Ovary (tissue), 7 donors: ENCODE measurements at regions not wholly inside any gene's neighbourhood (a gene's known extent, or its start where the extent isn't known, plus 50 kb on each side); places are given as distances from the start of the nearest gene placed in this dataset.
"Not testable (repeated sequence)": the region's sequence is repeated elsewhere in the genome, so short reads cannot be mapped to it uniquely, and the experiment has no call there.

Source experiments
- DNase-seq, 5 donors: peaks; one replicate each; pipeline ENCODE4 v3.0.0-alpha.2; 2019 to 2020
- H3K27ac ChIP-seq, 2 donors: fragments of 200-600 bp; one replicate each; pipeline versions ENCODE4 v1.5.1 to v1.8.0; 2019 to 2022
- H3K27me3 ChIP-seq: fragments of 200-600 bp; one replicate; pipeline ENCODE4 v1.8.0; 2022
- H3K36me3 ChIP-seq: fragments of 200-600 bp; sonication (generic); one replicate; pipeline ENCODE4 v1.5.1; 2019
- H3K4me1 ChIP-seq: one replicate; pipeline ENCODE4 v1.8.1; 2013; ENCODE audit warnings: mild to moderate bottlenecking, moderate library complexity; ENCODE audit not compliant: insufficient read depth
- H3K4me3 ChIP-seq: fragments of 200-600 bp; sonication (generic); one replicate; pipeline ENCODE4 v1.5.1; 2017
- H3K9me3 ChIP-seq, 2 donors: fragments of 200-600 bp in 1 of 2; sonication (generic) in 1 of 2; one replicate each; pipeline versions ENCODE4 v1.5.1 to v1.8.1; 2013 to 2019; ENCODE audit warnings: mild to moderate bottlenecking in 1 of 2, moderate library complexity in 1 of 2
- EP300 ChIP-seq: sonication (generic); formaldehyde crosslinking; IDR thresholded peaks from one replicate; pipeline ENCODE4 v1.6.1; 2017; ENCODE audit warnings: antibody characterized with exemption
- POLR2A ChIP-seq: fragments of 450-650 bp; IDR thresholded peaks from one replicate; pipeline ENCODE4 v1.6.1; 2017; ENCODE audit warnings: antibody characterized with exemption, mild to moderate bottlenecking, moderate library complexity
- WGBS, 3 donors: extraction: QIAGEN DNeasy Blood & Tissue Kit in 1 of 3; methylation state at CpG; one replicate each; pipeline versions ENCODE4 v1.1.5 to v1.1.7; 2013 to 2017; 5-methylcytosine and 5-hydroxymethylcytosine counted together
- intact Hi-C, 4 donors: fragments of 100-400 bp; cut with DNase I; formaldehyde crosslinking; loops; one replicate each; pipeline versions ENCODE4 v1.11.0 to v1.15.1; 2022 to 2023
- TF ChIP-seq, protein P1 (sequence below), 3 donors: fragments of 450-650 bp in 2 of 3; fragments of 200-600 bp in 1 of 3; IDR thresholded peaks; one replicate each; pipeline versions ENCODE4 v1.5.1 to v1.8.0; 2016 to 2022; ENCODE audit warnings: antibody characterized with exemption in 3 of 3, mild to moderate bottlenecking in 1 of 3
- donor health status: DM: no; HTN: no; CAD: no; lungs with moderate emphysema.
- donor health status: DM: no; HTN: no; CAD: no.
- donor health status: Bipolar disorder and iron deficiency.
- donor health status: DM: no; HTN: no; CAD: no.
- donor health status: DM: yes; HTN: yes; CAD: no.

DNA sequence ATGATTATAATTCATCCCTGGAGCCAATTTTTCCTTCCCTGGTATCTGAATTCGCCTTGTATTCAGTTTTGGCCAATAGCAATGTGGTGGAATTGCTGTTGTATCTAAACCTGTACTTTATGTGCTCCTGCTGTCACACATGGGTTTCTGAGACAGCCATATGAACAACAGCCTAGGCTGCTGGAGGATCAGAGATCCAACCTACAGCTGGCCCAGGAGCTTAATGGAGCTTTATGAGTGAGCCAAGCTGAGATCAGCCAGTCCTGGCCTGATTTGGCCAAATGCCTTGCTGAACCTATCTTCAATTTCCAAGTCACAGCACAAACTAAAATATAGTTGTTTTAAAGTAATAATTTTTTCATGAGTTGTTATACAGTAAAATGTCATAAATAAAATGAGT lies 1071.5 kb downstream of the PCDH7 start:
- H3K4me1 ChIP-seq: no peaks in the 10 kb centered on the region
- TF ChIP-seq, protein P1, sequence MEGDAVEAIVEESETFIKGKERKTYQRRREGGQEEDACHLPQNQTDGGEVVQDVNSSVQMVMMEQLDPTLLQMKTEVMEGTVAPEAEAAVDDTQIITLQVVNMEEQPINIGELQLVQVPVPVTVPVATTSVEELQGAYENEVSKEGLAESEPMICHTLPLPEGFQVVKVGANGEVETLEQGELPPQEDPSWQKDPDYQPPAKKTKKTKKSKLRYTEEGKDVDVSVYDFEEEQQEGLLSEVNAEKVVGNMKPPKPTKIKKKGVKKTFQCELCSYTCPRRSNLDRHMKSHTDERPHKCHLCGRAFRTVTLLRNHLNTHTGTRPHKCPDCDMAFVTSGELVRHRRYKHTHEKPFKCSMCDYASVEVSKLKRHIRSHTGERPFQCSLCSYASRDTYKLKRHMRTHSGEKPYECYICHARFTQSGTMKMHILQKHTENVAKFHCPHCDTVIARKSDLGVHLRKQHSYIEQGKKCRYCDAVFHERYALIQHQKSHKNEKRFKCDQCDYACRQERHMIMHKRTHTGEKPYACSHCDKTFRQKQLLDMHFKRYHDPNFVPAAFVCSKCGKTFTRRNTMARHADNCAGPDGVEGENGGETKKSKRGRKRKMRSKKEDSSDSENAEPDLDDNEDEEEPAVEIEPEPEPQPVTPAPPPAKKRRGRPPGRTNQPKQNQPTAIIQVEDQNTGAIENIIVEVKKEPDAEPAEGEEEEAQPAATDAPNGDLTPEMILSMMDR (IDR thresholded peaks at IDR 0.05): no peak
- TF ChIP-seq POLR2A (no peak), EP300 (no peak)
- H3K27me3 ChIP-seq: no peaks in the 10 kb centered on the region
- no peak for DNase-seq
- H3K36me3 ChIP-seq: no peaks in the 10 kb centered on the region
- H3K4me3 ChIP-seq: no peak overlapping the region
- no peaks in the 10 kb centered on the region for H3K9me3 ChIP-seq
- no peak overlapping the region for H3K27ac ChIP-seq
- 76 to 88% (median 77%) methylated on average over 1 of the region's 1 CpG for WGBS, 3 donors
- intact Hi-C loops: no loop called here

DNA sequence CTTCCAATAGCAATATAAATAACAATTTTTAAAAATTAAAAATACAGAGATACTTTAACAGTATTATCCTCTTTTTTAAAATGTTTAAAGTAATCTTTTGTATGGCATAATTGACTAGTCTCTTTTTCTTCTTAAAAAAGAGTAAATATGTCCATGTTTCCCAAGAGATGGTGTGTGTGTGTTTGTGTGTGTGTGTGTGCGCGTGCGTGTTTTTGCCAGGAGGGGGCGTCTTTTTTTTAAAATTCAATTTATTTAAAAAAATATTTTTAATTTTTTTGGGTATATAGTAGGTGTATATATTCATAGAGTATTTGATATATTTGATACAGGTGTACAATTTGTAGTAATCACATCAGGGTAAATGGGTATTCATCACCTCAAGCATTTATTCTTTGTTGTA lies 1073.7 kb downstream of the PCDH7 start:
- intact Hi-C loops: no loop called here
- no peaks in the 10 kb centered on the region for H3K36me3 ChIP-seq
- TF ChIP-seq POLR2A: no peak
- TF ChIP-seq EP300: no peak
- TF ChIP-seq, protein P1 (IDR thresholded peaks at IDR 0.05): no peak
- H3K27me3 ChIP-seq: no peaks in the 10 kb centered on the region
- 65 to 76% (median 67%) methylated on average over 4 of the region's 4 CpGs for WGBS, 3 donors
- no peaks in the 10 kb centered on the region for H3K4me1 ChIP-seq
- DNase-seq: no peak
- H3K4me3 ChIP-seq: no peak overlapping the region
- no peak overlapping the region for H3K27ac ChIP-seq
- no peaks in the 10 kb centered on the region for H3K9me3 ChIP-seq

DNA sequence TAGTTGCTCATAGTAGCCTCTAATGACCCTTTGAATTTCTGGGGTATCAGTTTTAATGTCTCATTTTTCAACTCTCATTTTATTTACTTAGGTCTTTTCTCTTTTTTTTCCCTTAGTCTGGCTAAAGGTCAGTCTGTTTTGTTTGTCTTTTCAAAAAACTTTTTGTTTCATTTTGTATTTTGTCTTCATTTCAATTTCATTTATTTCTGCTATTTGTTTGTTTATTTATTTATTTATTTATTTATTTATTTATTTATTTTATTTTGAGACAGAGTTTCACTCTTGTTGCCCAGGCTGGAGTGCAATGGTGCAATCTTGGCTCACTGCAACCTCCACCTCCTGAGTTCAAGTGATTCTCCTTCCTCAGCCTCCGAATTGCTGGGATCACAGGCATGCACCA lies 1076.9 kb downstream of the PCDH7 start:
- WGBS, 3 donors: 86 to 95% (median 88%) methylated on average over 1 of the region's 1 CpG
- H3K27me3 ChIP-seq, H3K9me3 ChIP-seq, H3K4me1 ChIP-seq, H3K4me3 ChIP-seq, H3K36me3 ChIP-seq, intact Hi-C loops, DNase-seq, H3K27ac ChIP-seq: not testable (repeated sequence)

DNA sequence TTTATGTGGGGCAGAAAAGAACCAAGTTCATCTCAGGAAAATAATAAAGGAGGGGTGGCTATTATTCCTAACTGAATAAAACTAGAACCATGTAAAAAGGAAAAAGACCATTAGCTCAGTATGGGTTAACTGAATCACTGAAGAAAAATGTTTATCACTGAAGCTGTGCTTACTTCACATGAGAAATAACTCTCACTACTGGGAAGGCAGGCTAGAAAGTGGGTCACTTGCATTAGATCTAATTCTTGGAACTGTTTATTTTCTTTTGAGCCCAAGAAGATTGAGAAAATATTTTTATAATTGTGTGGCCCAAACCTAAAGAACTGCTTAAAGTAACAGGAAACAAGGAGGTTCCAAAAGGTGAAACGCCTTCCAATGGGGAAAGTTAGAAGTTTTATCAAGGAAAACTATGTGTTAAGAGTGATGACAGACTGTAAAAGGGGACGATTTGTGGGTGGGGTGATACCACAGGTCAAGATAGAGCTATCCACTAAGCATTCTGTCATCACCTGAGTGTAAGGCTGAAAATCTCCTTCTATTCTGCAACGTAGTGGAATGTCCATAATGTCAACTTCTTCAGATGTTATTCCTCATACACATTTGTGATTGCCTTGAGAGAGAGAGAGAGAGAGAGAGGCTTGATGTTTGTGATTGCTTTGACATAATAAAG lies 1083.5 kb downstream of the PCDH7 start:
- no peaks in the 10 kb centered on the region for H3K4me1 ChIP-seq
- no peak overlapping the region for H3K4me3 ChIP-seq
- no peak for DNase-seq
- H3K27ac ChIP-seq: no peak overlapping the region
- 13 to 22% (median 13%) methylated on average over 3 of the region's 3 CpGs for WGBS, 3 donors
- no peak for TF ChIP-seq POLR2A
- TF ChIP-seq, protein P1 (IDR thresholded peaks at IDR 0.05): no peak
- no peak for TF ChIP-seq EP300
- no peaks in the 10 kb centered on the region for H3K36me3 ChIP-seq
- H3K27me3 ChIP-seq: no peaks in the 10 kb centered on the region
- H3K9me3 ChIP-seq: no peaks in the 10 kb centered on the region
- intact Hi-C loops: no loop called here

DNA sequence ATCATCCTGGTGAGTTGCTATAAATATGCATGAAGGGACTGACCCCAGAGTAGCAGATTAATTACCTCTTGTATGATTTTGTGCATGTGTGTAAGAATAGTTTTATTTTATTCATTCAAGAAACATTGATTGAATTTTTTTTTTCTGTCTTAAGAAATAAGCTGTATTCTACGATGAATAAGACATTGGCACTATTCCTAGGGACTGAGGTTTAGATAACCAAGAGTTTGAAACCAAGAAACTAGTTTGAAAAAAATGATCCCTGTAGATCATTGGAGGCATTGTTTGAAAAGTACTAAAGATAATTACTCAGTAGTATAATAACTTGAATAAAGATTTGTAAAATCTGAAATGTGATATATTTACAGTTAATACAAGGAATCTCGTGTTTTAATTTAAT lies 1086.9 kb downstream of the PCDH7 start:
- no peak overlapping the region for H3K4me3 ChIP-seq
- WGBS, 3 donors: 33 to 44% (median 44%) methylated on average over 2 of the region's 2 CpGs
- H3K9me3 ChIP-seq: no peaks in the 10 kb centered on the region
- H3K27me3 ChIP-seq: no peaks in the 10 kb centered on the region
- DNase-seq: no peak
- intact Hi-C loops: no loop called here
- TF ChIP-seq EP300 (no peak), POLR2A (no peak)
- TF ChIP-seq, protein P1 (IDR thresholded peaks at IDR 0.05): no peak
- H3K36me3 ChIP-seq: no peaks in the 10 kb centered on the region
- H3K27ac ChIP-seq: no peak overlapping the region
- H3K4me1 ChIP-seq: no peaks in the 10 kb centered on the region
